Vagina (tissue), 2 donors: ENCODE measurements at regions not wholly inside any gene's neighbourhood (a gene's known extent, or its start where the extent isn't known, plus 50 kb on each side); places are given as distances from the start of the nearest gene placed in this dataset.

Experiments used
- DNase-seq, 2 donors: peaks; one replicate each; pipeline ENCODE4 v3.0.0-alpha.2; 2017; ENCODE audit errors: extremely low spot score in 2 of 2
- H3K27ac ChIP-seq: fragments of 200-600 bp; sonication (generic); one replicate; pipeline ENCODE4 v1.5.1; 2019
- H3K27me3 ChIP-seq: fragments of 200-600 bp; sonication (generic); one replicate; pipeline ENCODE4 v1.5.1; 2019
- H3K36me3 ChIP-seq, 2 donors: fragments of 200-600 bp; sonication (generic); one replicate each; pipeline ENCODE4 v1.5.1; 2017 to 2019
- H3K4me1 ChIP-seq: fragments of 200-600 bp; sonication (generic); one replicate; pipeline ENCODE4 v1.5.1; 2019
- H3K4me3 ChIP-seq, 2 donors: fragments of 200-600 bp; sonication (generic); 1 replicate in 1 of 2; 2 replicates in 1 of 2; pipeline ENCODE4 v1.5.1; 2016 to 2019
- H3K9me3 ChIP-seq: fragments of 200-600 bp; sonication (generic); one replicate; pipeline ENCODE4 v1.5.1; 2019
- CTCF ChIP-seq, 3 experiments: fragments of 450-650 bp in 2 of 3; fragments of 200-600 bp in 1 of 3; sonication (generic) in 1 of 3; IDR thresholded peaks; one replicate each; pipeline ENCODE4 v1.5.1; 2017 to 2019; ENCODE audit warnings: antibody characterized with exemption in 3 of 3, mild to moderate bottlenecking in 2 of 3, moderate library complexity in 2 of 3
- POLR2A ChIP-seq, 2 donors: fragments of 450-650 bp; IDR thresholded peaks; one replicate each; pipeline ENCODE4 v1.6.1; 2017; ENCODE audit warnings: antibody characterized with exemption in 2 of 2, mild to moderate bottlenecking in 2 of 2, moderate library complexity in 2 of 2
- POLR2AphosphoS5 ChIP-seq, 2 donors: sonication (generic); formaldehyde crosslinking; IDR thresholded peaks; one replicate each; pipeline ENCODE4 v1.9.0; 2017; ENCODE audit warnings: antibody characterized with exemption in 2 of 2, mild to moderate bottlenecking in 2 of 2, low read depth in 1 of 2; ENCODE audit not compliant: insufficient read depth in 1 of 2
- intact Hi-C: fragments of 100-400 bp; cut with DNase I; formaldehyde crosslinking; loops from one replicate; pipeline ENCODE4 v1.15.1; 2023

- TF ChIP-seq CTCF (IDR thresholded peaks at IDR 0.05) = no peak
- TF ChIP-seq POLR2AphosphoS5 (IDR thresholded peaks at IDR 0.05; ENCODE audit: insufficient read depth in 1 of 2, low read depth in 1 of 2) = no peak
- no peak for TF ChIP-seq POLR2A (IDR thresholded peaks at IDR 0.05)
- intact Hi-C loops = no loop called here
- no peak overlapping the region for H3K27ac ChIP-seq
- no peaks in the 10 kb centered on the region for H3K27me3 ChIP-seq
- no peaks in the 10 kb centered on the region for H3K4me1 ChIP-seq
- no peaks in the 10 kb centered on the region for H3K9me3 ChIP-seq
- H3K36me3 ChIP-seq = no peaks in the 10 kb centered on the region
- no peak for DNase-seq
- no peak overlapping the region for H3K4me3 ChIP-seq
Measured at GRCh38 chr17:79528592-79529125, 82.2 kb downstream of the RBFOX3 start.

DNA sequence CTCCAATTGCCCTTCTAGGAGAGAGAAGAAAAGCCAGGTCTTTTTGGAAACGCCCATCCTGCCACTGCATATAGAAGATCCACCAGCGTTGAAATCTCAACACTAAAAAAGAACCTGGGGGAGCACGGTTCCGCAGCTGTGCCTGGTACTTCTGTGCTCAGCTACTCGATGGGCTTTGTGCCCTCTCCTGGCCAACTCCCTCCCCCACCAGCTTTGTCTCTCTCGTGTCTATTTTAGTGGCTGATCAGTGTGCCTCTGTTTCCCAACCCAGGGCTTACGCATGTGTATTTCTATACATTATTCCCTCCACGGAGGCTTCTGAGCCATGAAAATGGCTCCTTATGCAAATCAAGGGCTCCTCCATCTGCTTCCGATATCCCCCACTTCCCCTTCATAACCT lies 83.5 kb downstream of the RBFOX3 start:
- H3K27me3 ChIP-seq = no peaks in the 10 kb centered on the region
- H3K4me1 ChIP-seq = no peaks in the 10 kb centered on the region
- H3K36me3 ChIP-seq = no peaks in the 10 kb centered on the region
- no peak overlapping the region for H3K4me3 ChIP-seq
- no peaks in the 10 kb centered on the region for H3K9me3 ChIP-seq
- H3K27ac ChIP-seq = no peak overlapping the region
- no peak for DNase-seq
- intact Hi-C loops = no loop called here
- TF ChIP-seq POLR2AphosphoS5 (IDR thresholded peaks at IDR 0.05; ENCODE audit: insufficient read depth in 1 of 2, low read depth in 1 of 2) = no peak
- no peak for TF ChIP-seq POLR2A (IDR thresholded peaks at IDR 0.05)
- TF ChIP-seq CTCF (IDR thresholded peaks at IDR 0.05) = no peak

DNA sequence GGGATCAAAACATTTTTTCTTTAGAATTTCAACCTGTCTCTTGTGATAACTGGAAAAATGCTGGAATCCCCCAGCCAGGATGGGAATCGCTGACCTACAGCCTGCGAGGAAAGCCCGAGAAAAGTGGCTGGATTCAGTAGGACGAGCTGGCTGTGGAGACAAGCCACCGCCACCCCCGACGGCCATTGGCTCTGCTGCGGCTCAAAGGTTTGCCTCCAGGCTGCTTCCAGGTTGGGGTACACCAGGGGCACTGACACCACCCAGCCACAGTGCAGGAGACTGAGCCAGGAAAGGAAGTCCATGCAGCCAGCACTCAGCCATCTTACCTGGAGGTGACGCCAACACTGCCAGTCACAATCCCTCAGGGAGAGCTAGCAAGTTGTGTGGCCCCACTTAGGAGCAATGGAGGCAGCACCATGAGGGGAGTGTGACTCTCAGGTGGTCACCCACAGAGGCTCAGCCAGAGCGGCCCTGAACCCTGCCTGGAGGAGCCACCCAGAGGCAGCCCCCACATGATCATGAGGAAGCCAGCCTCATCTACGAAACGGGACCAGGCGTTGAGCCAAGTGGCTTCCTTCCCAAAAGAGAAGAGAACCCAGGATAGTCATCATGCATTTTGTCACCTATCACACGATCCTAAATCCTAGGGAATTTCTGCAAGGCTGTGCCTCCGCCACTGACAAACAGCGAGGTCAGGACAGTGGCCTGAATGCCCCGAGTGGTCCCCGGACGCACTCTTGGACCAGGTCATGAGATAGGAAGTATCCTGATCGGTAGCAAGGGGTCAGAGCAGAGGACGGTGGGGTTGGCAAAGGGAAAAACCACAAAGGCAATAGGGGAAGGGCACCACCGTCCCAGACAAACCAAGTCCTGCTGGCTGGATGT lies 84.8 kb downstream of the RBFOX3 start:
- no peak for DNase-seq
- no peaks in the 10 kb centered on the region for H3K4me1 ChIP-seq
- no peaks in the 10 kb centered on the region for H3K27me3 ChIP-seq
- intact Hi-C loops = no loop called here
- H3K4me3 ChIP-seq = no peak overlapping the region
- H3K9me3 ChIP-seq = no peaks in the 10 kb centered on the region
- TF ChIP-seq POLR2AphosphoS5 (IDR thresholded peaks at IDR 0.05; ENCODE audit: insufficient read depth in 1 of 2, low read depth in 1 of 2) (no peak), POLR2A (IDR thresholded peaks at IDR 0.05) (no peak), CTCF (IDR thresholded peaks at IDR 0.05) (no peak)
- H3K36me3 ChIP-seq = no peaks in the 10 kb centered on the region
- H3K27ac ChIP-seq = no peak overlapping the region

GRCh38 chr17:79524213-79525187 lies 86.4 kb downstream of the RBFOX3 start:
- Histone ChIP-seq H3K4me3 (no peak overlapping the region), H3K4me1 (no peaks in the 10 kb centered on the region), H3K27ac (no peak overlapping the region), H3K9me3 (no peaks in the 10 kb centered on the region), H3K36me3 (no peaks in the 10 kb centered on the region), H3K27me3 (no peaks in the 10 kb centered on the region)
- no peak for DNase-seq
- intact Hi-C loops = no loop called here
- TF ChIP-seq CTCF (IDR thresholded peaks at IDR 0.05) = no peak
- no peak for TF ChIP-seq POLR2A (IDR thresholded peaks at IDR 0.05)
- no peak for TF ChIP-seq POLR2AphosphoS5 (IDR thresholded peaks at IDR 0.05; ENCODE audit: insufficient read depth in 1 of 2, low read depth in 1 of 2)
